HG03571 (cell line): ENCODE measurements at regions not wholly inside any gene's neighbourhood (a gene's known extent, or its start where the extent isn't known, plus 50 kb on each side); places are given as distances from the start of the nearest gene placed in this dataset.
"Not testable (repeated sequence)": the region's sequence is repeated elsewhere in the genome, so short reads cannot be mapped to it uniquely, and the experiment has no call there.

Experiments
- ATAC-seq: cut with Tn5 transposase; IDR thresholded peaks from one replicate; pipeline ENCODE4 v1.9.1; 2021; ENCODE audit not compliant: unreplicated experiment

GRCh38 chr7:91752102-91752501, 128.4 kb downstream of the MTERF1 start:
- no peak for ATAC-seq

DNA sequence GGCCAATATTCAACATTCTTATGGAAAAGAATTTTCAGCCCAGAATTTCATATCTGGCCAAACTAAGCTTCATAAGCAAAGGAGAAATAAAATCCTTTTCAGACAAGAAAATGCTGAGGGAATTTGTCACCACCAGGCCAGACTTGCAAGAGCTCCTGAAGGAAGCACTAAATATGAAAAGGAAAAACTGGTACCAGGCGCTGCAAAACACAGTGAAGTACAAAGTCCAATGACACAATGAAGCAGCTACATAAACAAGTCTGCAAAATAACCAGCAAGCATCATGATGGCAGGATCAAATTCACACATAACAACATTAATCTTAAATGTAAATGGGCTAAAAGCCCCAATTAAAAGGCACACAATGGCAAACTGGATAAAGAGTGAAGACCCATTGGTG, 126.2 kb downstream of the MTERF1 start:
- ATAC-seq, result not testable (repeated sequence)

GRCh38 chr7:91755121-91755520, 125.4 kb downstream of the MTERF1 start:
- ATAC-seq, result not testable (repeated sequence)

- ATAC-seq, result no peak
Observed at GRCh38 chr7:91759205-91759863, 121.2 kb downstream of the MTERF1 start.

- ATAC-seq, result no peak
Observed at GRCh38 chr7:91767820-91768219, 112.7 kb downstream of the MTERF1 start.

DNA sequence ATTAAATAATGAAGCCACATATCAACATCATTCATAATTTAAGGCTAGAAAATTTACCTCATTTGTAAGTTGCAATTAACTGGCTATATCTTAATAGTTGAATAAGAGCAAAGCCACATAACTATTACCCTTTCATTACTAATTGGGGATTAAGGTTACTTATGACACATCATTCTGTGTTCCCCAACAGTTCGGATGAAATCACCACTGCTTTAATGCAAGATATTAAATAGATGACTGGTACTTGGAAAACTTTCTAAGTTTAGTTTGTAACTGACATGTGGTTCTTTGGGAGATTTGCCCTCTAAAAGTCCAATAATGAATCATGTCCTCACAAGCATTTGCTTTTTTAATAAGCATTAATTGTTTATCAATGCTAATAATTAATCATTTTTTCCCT, 109.1 kb downstream of the MTERF1 start:
- no peak for ATAC-seq

GRCh38 chr7:91771921-91772815, 108.3 kb downstream of the MTERF1 start:
- no peak for ATAC-seq

DNA sequence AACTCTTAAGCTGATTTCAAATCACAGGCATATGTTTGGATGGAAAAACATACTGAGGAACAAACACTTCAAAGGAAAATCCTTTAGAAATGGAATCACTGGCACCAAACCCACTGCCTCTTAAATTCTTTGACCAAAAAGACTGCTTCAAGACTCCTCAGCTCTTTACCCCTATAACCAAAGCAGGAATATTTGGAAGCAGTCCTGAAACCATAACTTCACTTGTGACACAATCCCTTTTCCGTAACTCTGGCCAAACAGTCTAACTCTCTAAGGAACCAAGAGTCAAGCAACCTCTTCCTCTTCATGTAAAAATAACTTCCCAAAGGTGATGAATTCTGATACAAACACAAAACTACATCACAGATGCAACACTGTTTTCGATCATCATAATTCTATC, 104.3 kb downstream of the MTERF1 start:
- no peak for ATAC-seq

DNA sequence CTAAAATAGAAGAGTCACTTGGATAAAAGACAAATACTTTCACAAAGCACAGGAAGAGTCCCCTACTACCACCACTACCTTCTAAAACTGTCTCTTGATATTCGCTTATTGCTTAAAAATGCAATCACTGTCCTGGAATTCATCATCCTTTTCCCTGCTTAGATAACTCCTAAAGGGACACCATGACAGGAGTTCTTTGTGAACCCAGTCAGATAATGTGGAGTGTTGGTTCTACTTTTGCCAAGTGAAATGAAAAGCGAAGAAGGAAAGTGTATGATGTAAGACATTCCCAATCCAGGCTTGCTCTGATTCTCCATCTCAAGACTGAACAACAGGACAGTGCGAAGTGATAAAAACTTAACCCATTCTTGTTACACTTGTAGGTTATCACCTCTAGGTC, 103.0 kb downstream of the MTERF1 start:
- no peak for ATAC-seq

GRCh38 chr7:91778416-91778815, 102.1 kb downstream of the MTERF1 start:
- ATAC-seq, result no peak

- no peak for ATAC-seq
Observed at GRCh38 chr7:91780521-91780920, 100.0 kb downstream of the MTERF1 start.

DNA sequence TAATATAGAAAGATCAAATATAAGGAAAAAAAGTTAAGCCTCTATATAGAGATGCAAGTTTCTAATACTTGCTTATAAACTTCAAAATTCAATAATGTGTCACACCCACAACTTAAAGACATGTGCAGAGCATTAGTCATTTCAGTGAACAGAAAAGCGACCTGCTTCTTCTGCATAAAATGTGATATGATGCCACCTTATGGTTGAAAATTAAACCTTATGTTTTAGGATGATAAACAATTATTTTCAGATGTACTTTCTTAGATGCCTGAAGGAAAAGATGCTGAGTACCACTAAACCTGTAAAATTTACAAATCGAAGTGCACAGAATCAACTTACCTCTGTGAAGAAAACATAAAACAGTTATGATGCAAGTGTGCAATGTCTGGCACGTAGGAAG, 96.0 kb downstream of the MTERF1 start:
- ATAC-seq, result no peak

GRCh38 chr7:91787931-91788330, 92.6 kb downstream of the MTERF1 start:
- ATAC-seq, result no peak

DNA sequence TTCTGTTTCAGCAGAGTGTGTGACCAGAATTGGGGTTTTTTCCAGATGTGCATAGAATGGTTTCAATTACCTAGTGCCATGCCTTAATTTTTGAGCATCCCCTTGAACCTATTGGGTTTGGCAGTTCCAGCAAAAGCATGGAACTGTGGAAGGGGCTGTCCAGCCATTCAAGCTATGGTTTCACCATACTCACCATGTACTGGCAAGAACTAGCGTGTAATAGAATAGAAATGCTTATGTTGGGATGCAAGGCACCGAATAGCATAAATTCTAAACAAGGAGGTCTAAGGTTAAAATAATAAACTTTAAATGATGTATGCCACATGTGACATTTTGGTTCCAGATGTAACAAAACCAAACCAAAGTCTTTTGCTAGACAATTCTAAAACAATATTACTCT, 91.4 kb downstream of the MTERF1 start:
- no peak for ATAC-seq

DNA sequence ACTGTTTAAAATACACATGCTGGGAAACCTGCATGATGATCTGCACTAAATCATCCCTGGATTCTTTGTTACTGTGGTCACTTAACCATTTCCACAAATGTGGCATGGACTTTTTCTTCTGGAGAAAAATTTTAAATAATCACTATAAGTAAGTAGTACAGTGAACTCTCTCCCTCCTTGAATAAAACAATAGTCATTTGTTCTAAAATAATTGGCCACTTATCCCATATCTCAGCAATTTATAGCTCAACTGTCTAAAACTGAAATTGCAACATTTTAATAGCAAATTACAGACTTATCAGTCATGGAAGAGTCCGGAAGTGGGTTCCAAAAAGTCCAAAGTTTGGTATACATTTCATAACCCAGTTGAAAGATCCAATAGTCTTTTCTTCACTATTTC, 90.9 kb downstream of the MTERF1 start:
- ATAC-seq, result no peak

DNA sequence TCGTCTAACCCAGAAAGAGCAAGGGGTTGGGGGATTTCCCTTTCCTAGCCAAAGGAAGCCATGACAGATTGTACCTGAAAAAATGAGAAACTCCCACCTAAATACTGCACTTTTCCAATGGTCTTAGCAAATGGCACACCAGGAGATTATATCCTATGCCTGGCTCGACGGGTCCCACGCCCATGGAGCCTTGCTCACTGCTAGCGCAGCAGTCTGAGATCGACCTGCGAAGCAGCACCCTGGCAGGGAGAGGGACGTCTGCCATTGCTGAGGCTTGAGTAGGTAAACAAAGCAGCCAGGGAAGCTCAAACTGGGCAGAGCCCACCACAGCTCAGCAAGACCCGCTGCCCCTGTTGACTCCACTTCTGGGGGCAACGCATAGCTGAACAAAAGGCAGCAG, 89.9 kb downstream of the MTERF1 start:
- not testable (repeated sequence) for ATAC-seq

GRCh38 chr7:91796122-91796521, 84.4 kb downstream of the MTERF1 start:
- ATAC-seq, result no peak

DNA sequence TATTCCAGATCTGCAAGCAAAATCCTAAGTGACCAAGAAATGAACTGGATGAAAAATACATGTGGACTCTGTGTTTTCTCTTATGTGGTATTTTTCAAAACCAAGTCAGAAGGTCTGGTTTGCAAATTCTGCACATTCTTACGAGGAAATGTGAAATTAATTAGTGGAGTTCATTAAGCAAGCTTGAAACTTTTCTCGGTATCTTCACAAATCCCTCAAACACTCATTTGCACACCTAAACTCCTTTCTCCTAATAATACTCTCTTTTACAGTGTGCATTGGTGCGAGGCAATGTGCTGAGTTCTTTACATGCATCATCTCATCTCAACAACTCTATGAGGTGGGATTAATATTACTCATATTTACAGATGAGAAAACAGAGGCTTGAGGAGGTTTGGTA, 82.1 kb downstream of the MTERF1 start:
- no peak for ATAC-seq

- ATAC-seq, result no peak
Observed at GRCh38 chr7:91800389-91800788, 80.1 kb downstream of the MTERF1 start.

DNA sequence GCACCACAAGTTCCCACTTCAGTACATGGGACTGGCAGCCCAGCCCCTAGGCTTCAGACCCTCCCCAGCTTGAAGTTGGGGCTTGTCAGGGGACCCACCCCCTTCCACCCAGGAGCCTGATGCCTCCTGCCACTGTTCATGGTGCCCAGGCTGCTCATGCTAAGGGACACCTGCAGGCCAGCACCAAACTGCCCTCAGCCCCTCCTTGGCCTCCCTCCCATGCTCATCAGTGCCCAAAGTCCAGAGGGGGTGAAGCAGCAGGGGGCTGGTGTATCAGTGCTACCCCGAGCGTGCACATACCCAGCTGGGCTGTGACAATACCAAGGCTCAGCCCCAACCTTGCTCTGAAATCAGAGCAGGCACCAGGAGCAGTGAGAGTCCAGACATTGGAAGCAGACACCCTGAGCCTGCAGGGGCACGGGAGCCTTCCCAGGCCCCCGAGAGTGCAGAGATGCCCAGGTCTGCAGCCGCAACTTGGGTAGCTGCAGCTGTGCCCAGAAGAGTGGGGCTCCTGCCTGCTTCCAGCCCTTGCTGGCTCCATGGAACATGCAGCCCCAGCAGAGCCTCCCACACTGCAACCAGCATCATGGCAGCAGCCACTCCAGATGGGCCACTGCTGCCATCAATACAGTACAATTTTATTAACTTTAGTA, 79.0 kb downstream of the MTERF1 start:
- no peak for ATAC-seq

DNA sequence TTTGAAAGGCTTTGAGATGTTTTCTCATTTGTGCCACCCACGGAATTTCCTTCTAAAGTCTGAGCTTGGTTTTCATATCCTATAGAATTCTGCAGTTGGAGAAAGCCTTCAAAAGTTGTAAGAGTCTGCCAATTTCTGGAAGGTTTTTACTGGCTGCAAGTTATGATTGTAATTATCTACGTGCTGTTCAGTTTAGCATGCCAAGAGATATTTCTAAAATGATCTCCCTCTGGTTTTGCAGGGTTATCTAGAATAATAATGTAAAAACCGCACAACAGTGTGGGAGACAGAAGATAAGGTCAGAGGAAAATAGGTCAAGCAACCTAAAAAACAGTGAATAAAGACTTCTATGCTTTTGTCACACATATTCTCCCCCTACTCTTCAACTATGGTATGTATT, 69.3 kb downstream of the MTERF1 start:
- ATAC-seq, result no peak

GRCh38 chr7:91811641-91812040, 68.9 kb downstream of the MTERF1 start:
- no peak for ATAC-seq
